Retinal pigment epithelial cell (primary cell): ENCODE measurements at regions not wholly inside any gene's neighbourhood (a gene's known extent, or its start where the extent isn't known, plus 50 kb on each side); places are given as distances from the start of the nearest gene placed in this dataset.

Source experiments
- DNase-seq: peaks from one replicate; pipeline ENCODE4 v3.0.0-alpha.2; 2010; ENCODE audit warnings: low read depth
- H3K4me3 ChIP-seq: 2 replicates; pipeline ENCODE4 v1.5.1; 2011; ENCODE audit warnings: mild to moderate bottlenecking, low read length, control low read depth, moderate library complexity
- TF ChIP-seq, protein P1 (sequence below): conservative IDR thresholded peaks from 2 replicates; pipeline ENCODE4 v1.5.1; 2011; ENCODE audit warnings: low read depth, low read length, control low read depth, inconsistent platforms

DNA sequence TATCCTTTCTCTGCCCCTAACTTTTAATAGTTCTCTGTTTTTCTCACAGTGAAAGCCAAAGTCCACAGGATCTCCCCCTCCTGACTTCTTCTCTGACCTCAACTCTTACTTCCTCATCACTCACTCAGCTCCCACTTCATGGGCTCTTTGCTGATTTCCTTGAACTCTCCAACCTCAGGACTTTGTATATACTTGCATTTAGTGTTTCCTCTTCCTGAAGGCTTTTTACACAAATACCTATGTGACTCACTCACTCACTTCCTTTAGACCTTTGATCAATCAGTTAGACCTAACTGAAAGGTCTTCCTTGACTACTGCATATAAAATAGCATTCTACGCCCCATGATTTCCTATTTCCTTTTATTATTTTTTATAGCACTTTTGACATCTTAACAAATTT, 233.1 kb upstream of the MEX3C start:
- no peak for DNase-seq
- TF ChIP-seq, protein P1, sequence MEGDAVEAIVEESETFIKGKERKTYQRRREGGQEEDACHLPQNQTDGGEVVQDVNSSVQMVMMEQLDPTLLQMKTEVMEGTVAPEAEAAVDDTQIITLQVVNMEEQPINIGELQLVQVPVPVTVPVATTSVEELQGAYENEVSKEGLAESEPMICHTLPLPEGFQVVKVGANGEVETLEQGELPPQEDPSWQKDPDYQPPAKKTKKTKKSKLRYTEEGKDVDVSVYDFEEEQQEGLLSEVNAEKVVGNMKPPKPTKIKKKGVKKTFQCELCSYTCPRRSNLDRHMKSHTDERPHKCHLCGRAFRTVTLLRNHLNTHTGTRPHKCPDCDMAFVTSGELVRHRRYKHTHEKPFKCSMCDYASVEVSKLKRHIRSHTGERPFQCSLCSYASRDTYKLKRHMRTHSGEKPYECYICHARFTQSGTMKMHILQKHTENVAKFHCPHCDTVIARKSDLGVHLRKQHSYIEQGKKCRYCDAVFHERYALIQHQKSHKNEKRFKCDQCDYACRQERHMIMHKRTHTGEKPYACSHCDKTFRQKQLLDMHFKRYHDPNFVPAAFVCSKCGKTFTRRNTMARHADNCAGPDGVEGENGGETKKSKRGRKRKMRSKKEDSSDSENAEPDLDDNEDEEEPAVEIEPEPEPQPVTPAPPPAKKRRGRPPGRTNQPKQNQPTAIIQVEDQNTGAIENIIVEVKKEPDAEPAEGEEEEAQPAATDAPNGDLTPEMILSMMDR: no peak
- H3K4me3 ChIP-seq: no peak overlapping the region

DNA sequence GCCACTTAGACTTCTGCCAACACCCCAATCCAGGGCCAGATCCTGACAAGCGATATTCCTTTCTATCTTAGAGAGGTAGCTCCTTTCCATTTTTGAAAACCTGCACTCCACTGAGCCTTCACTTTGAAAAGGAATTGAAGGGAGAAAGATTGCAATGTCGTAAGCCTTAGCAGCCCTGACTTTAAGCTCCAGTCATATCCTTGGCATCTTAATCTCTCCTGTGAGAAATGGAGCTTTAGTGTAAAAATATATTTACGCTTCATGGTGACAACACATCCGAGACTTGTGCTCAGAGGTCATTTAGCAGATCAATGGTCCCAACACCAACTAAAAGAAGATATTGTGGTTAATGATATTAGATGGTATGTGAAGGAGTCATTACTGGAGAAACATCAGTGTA, 235.8 kb upstream of the MEX3C start:
- no peak overlapping the region for H3K4me3 ChIP-seq
- TF ChIP-seq, protein P1: no peak
- DNase-seq: peak; percentile 66

DNA sequence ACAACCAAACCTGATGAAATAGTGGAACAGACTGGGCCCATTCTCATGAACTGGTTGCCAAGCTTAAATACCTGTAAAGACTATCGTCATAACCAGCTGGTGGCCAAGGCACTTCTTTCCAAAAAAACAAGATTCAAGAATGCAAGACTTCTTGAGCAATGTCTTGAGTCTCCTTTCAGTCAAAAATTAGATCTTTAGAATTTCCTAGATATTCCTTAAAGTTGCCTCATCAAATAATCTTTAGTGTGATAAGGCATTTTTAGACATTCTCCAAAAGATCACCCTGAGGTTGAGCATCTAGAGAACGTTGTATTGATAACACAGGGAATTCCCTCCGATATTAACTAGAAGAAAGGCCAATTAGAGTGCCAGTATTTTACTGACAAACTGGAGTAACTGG, 236.4 kb upstream of the MEX3C start:
- no peak overlapping the region for H3K4me3 ChIP-seq
- TF ChIP-seq, protein P1: no peak
- DNase-seq: no peak

DNA sequence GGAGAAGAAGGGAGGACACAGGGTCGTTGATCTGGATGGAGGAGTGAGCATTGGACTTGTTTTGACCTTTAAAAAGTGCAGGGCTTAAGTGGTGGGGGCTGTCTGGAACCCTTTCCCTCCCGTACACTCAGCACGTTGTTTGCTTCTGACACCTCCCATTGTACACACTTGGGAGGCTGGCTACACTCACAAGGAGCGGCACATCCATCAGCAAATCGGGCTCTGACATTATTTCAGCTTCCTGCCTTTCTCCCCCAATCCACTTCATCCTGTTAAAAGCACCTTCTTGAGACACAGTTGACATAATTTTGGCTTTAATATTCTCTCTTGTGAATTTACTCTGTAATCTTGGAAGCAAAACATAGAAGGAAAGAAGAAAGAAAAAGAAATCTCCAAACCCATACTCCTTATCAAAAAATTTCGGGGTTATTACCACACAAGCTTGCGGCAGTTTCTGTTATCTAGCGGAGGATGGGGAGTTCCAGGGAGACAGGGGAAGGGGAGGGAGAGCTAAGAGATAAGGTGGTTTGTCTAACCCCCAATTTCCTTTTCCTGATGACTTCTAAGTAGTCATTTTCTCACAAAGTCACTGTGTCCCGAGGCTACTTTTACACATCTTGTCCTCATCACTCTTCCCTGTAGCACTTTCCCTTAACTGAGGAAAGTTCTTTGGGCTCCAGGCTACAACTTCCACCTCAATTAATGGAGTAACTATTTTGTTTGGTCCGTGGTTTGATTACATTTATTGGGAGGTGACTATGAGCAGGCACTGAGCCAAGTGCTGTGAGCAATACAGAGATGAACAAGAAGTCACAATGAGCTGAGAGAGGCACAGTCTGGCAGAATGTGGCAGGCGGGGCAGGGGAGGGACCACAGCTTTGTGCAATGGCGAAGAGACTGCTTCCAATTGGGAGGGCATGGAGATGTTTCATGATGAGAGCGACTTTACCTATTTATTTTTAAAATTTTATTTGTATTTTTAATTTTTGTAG, 240.1 kb upstream of the MEX3C start:
- no peak for DNase-seq
- TF ChIP-seq, protein P1: no peak
- H3K4me3 ChIP-seq: no peak overlapping the region

DNA sequence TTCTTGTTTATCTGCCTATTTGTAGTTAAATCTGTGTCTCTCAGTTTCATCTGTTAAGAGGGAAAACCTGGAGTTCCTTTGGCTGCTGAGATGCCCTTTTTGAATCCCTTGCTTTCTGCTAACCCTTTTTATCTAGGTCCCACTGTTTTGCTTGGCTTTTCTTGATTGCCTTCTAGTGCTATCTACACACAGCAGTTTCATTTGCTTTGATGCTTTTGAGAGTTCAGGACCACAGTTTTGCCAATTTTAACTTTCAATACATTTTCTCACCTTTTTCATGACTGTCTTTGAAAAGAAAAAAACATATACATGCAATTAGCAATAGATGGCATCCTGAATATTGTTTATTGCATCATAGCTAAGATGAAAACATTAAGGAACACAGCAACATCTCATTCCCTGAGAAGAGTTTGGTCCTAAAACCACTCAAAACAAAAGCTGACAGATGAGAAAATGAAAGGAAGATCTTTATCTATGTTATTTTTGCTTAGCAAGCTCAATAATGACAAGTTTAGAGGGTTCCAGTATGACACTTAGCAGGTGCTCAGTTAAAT, 241.4 kb upstream of the MEX3C start:
- H3K4me3 ChIP-seq: no peak overlapping the region
- no peak for DNase-seq
- TF ChIP-seq, protein P1: no peak

DNA sequence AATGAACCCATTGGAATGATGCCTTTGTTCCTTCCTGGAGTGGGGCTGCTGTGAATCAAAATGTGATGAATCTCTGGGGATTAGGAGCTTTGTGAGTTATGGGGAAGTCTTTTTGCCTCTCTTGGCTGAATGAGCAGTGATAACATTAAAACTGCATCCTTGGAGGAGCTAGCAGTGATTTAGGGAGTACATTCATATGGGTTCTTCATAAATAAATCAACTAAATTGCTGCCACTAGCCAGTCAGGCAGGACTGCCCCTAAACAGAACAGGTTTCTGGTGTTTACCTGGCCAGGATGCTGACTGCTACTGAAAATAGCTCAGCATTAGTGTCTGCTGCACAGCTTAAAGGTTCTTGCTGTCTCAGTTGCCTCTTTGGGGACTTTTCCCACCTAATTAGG, 244.5 kb upstream of the MEX3C start:
- TF ChIP-seq, protein P1: no peak
- no peak overlapping the region for H3K4me3 ChIP-seq
- no peak for DNase-seq
